ENCODE measurements at regions not wholly inside any gene's neighbourhood (a gene's known extent, or its start where the extent isn't known, plus 50 kb on each side); places are given as distances from the start of the nearest gene placed in this dataset.

DNA sequence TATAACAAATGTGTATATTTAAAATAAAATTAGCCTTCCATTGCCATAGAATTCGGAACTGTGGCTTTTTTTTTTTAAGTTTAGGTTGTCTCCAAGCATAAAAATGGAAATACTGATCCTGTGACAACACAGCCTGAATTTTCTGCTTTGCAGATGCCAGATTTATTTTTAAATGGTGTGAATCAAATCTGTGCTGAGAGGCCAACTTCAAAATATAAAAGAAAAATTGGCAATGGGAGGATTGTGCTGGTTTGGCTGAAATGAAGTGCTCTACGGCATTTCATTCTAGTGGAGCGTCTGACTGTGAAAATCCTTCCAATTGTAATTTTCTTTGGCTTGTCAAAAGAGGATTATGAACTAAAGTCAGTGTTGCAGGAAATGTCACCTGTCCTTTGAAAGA is 580.3 kb upstream of the ZFP42 start:
- no peak for DNase-seq (ENCODE audit: low spot score)

DNA sequence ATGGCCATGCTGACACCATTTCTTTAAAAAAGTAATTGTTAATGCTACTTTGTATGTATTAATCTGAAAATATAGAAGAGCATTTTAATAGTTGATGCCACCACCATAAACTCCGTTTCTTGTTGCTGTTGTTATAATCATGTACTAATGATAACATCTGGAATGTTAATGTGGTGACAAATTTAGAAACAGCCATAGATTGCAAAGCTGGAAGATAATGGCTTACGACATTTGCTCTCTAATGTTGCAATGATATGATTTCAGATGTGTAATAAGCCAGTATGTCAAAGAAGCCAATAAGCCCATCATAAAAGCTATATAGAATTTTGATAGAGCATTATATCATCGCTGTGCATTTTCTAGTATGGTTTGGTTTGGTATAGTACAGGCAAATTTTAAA is 579.4 kb upstream of the ZFP42 start:
- no peak for DNase-seq (ENCODE audit: low spot score)

- DNase-seq (ENCODE audit: low spot score): no peak
These were observed 577.9 kb upstream of the ZFP42 start for GRCh38 chr4:187417721-187418120.

DNA sequence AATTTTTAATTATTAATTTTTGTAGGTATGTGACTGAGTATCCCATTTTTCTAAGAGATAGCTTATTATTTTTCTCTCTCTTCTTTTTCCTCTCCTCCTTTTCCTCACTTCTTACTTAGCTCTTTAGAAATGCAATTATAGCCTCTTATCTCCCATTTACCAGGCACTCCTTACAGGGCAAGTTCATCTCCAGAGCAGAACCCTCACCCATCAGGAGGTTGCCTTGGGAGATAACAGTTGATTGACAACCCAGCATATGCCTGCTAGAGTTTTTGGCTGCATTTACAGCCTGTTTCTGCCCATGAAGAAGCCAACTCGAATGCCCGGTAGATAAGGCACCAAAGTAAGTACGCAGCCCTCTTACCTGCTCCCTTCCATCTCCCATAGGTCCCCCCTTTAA is 572.9 kb upstream of the ZFP42 start:
- DNase-seq (ENCODE audit: low spot score): no peak

DNA sequence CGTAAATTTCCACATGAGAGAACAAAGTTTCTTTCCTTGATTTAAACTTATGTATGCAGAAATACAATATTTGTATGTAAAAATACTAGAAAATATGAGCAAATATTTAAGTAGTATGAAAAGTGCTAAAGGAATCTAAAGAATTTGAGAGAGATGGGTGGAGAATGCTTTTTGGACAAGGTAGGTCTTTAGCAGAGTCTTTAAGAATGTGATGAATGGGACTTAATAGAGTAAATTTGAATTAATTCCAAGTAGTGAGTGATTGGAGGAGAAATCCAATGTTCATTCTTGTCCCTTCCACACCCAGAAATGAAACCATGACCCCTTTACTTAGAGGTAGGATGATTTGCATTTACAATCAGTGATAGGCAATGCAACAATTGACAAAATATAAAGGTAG is 570.9 kb upstream of the ZFP42 start:
- no peak for DNase-seq (ENCODE audit: low spot score)

- DNase-seq (ENCODE audit: low spot score): no peak
These were observed 569.1 kb upstream of the ZFP42 start for GRCh38 chr4:187426511-187426910.

DNA sequence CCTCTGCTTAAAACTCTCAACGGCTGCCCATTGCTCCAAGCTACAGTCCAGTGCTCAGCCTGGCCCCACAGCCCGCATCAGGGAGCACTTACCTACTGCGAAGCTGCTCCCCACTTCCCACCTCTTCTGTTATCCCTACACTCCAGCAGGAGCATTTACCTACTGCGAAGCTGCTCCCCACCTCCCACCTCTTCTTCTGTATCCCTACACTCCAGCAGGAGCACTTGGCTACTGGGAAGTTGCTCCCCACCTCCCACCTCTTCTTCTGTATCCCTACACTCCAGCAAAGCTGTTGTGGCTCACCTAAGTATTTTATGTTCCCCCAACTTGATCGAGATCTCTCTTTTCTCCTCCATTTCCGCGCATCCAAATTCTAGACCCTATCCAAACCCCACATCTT is 563.3 kb upstream of the ZFP42 start:
- no peak for DNase-seq (ENCODE audit: low spot score)

- no peak for DNase-seq (ENCODE audit: low spot score)
These were observed 562.4 kb upstream of the ZFP42 start for GRCh38 chr4:187433141-187433540.

DNA sequence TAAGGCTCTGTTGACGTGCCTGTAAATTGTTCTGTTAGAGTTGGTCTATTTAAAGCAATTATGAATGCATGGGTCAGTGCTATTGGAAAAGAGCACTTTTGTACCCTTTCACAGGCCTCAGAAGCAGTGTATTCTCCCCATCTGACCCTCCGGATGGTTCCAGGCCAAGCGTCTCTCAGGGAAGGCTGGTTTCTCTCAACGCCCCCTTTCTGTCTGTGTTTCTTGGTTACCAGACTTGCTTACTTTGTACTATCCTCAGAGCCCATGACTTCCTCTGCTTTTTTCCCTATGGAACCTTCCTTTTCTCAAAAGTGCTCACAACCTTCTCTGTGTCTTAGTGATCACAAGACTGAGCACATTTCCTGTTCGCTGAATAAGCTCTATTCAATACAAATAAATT is 559.3 kb upstream of the ZFP42 start:
- DNase-seq (ENCODE audit: low spot score): no peak

- DNase-seq (ENCODE audit: low spot score): no peak
These were observed 551.5 kb upstream of the ZFP42 start for GRCh38 chr4:187444061-187444460.

DNA sequence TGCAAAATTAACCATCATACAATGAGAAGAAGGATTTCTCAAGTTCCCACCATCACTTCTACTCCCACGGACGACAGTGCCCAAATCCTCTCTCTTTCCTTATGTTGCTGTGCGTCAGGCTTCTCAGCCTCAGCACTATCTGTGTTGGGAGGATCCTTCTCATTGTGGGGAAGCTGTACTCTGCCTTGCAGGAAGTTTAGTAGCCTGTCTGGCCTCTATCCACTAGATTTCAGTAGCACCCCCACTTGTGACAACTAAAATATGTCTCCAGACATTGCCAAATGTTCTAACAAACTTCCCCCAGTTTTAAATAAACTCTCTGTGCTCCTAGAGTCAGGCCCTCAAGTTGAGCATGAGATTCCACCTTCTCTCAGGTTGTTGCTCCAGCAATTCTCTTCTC is 545.9 kb upstream of the ZFP42 start:
- no peak for DNase-seq (ENCODE audit: low spot score)

DNA sequence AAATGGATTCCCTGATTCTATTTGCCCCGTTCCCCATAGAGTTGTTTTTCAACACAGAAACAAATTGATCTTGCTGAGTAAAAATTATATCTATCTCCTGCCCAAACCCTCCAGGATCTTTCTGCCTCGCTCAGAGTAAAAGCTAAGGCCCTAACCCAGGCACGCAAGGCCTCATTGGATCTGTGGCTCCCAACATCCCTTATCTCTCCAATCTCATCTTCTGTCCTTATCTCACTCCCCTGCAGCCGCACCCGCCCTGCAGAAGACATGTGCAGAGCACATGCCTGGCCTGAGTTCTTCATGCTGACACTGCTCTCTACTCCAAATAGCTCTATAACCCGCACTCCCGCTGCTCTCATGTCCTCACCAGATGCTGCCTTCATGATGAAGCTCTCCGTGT is 543.8 kb upstream of the ZFP42 start:
- no peak for DNase-seq (ENCODE audit: low spot score)

DNA sequence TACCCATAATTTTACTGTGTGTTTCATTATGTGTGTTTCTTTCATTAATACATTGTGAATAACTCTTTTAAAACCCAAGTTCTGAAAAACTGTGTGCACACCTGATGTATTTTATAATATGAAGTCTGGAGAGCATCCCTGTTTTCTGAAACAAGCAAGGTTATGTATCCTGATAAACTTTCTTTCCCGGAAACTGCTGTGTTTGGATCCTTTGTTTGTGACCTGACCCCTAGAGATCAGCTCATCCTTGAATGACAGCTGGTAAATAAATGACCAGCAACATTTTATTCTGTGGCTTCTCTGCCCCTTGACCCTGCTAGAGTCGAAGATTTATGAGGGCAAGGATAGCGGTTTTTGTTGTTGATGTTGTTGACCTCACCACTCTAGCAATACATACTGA is 535.6 kb upstream of the ZFP42 start:
- no peak for DNase-seq (ENCODE audit: low spot score)

DNA sequence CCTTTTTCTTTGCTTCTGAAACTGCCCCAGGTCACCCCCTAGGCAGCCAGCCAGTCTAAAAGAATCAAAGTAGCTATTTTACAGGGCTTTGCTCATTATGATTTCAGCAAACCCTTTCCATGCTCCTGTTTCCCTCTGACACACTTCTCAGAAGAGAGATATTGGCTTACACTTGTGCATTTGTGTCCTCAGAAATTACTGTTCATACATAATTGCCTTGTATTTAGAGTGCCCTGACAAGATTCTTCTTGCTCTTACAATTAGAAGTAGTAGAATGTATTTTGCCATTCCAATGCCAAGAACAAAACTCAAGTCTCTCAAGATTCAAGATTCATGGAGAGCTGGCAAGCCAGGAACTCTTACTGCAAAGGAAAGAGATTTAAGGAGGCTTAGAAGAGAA is 531.0 kb upstream of the ZFP42 start:
- no peak for DNase-seq (ENCODE audit: low spot score)

DNA sequence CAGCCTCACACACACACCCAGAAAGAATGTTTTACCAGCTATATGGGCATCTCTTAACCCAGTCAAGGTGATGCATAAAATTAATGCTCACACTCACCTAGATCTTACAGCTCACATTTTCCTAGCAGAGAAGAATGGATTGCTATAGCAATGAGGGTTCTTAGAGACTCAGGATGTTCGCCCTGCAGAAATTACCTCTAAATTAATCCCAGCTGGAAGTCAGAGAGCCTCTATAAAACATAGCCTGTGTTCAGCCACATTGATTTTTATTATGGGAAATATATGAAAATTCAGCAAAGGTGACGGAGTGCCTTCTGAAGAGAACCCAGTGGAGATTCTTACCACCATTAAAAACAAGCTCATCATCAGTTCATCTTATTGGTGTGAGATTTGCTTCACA is 528.3 kb upstream of the ZFP42 start:
- no peak for DNase-seq (ENCODE audit: low spot score)

DNA sequence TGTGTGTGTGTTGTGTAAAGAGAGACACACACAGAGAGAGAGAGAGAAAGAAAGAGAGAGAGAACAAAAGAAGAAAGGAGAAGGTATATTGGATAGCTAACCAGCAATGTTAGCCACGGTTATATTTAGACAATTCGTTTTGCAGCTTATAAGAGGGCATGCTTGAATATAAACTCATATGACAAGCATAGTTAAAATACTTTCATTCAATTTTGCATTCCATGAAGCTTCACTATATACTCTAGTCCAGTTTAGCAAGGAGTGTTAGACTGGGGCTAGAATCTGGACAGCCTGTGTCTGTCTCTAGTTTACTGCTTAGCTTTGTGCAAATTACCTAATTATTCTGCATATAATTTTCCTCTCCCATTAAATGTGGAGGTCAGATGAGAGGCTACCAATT is 525.9 kb upstream of the ZFP42 start:
- peak; percentile 28 for DNase-seq (ENCODE audit: low spot score)

DNA sequence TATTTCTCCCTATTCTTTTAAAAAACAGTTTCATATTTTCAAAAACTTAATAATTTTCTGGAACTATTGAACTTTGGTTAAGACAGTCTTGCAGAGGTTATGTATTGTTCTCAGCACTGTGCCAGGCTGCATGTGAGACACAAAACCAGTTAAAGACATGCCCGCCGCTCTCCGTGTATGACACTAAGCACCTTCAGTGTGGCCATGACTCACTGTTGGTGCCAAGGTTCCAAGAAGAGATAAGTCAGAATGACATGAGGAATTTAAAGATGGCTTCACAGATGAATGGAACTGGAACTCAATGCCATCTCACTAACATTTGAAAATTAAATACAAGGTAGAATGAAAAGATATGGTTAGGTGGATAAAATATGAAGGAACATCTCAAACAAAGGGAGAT is 525.5 kb upstream of the ZFP42 start:
- DNase-seq (ENCODE audit: low spot score): no peak

DNA sequence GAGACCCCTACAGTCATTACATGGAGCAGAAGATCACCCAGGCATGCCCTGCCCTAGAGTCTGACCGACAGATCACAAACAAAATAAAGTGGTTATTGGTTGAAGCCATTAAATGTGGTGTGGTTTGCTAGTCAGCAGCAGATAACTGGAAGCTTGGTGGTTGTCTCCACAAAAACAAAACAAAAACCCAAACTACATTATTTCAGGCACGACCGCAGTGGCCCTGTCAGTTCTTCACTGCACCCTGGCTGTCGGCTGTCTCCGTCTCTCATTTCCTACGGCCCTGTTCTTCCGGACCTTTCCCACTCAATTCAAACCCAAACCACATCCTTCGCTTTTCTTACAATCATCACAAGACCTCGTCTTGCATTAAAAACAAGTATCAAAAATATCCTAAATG is 521.3 kb upstream of the ZFP42 start:
- DNase-seq (ENCODE audit: low spot score): no peak

- DNase-seq (ENCODE audit: low spot score): no peak
These were observed 519.7 kb upstream of the ZFP42 start for GRCh38 chr4:187475901-187476300.

DNA sequence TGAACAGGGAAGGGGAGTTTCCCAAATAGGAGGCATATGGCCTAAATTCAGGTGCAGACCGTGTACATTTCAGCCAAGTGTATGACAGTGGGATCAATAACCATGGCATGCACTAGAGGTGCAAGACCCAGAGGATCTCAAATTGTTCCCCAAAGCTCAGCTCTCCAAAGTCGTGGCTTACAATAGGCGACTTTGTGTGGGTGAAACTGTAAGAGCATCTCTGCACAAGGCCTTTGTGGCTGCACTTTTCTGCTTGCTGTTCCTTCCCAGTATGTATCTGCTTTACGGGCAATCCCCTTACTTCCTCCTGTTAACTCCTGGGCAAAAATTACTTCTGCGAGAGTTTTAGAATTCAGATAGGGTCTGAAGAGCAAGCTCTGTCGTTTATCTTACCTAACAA is 518.3 kb upstream of the ZFP42 start:
- no peak for DNase-seq (ENCODE audit: low spot score)

- peak; percentile 83 for DNase-seq (ENCODE audit: low spot score)
These were observed 517.1 kb upstream of the ZFP42 start for GRCh38 chr4:187478292-187479140.

GRCh38 chr4:187479511-187479910 is 516.1 kb upstream of the ZFP42 start:
- DNase-seq (ENCODE audit: low spot score): no peak

DNA sequence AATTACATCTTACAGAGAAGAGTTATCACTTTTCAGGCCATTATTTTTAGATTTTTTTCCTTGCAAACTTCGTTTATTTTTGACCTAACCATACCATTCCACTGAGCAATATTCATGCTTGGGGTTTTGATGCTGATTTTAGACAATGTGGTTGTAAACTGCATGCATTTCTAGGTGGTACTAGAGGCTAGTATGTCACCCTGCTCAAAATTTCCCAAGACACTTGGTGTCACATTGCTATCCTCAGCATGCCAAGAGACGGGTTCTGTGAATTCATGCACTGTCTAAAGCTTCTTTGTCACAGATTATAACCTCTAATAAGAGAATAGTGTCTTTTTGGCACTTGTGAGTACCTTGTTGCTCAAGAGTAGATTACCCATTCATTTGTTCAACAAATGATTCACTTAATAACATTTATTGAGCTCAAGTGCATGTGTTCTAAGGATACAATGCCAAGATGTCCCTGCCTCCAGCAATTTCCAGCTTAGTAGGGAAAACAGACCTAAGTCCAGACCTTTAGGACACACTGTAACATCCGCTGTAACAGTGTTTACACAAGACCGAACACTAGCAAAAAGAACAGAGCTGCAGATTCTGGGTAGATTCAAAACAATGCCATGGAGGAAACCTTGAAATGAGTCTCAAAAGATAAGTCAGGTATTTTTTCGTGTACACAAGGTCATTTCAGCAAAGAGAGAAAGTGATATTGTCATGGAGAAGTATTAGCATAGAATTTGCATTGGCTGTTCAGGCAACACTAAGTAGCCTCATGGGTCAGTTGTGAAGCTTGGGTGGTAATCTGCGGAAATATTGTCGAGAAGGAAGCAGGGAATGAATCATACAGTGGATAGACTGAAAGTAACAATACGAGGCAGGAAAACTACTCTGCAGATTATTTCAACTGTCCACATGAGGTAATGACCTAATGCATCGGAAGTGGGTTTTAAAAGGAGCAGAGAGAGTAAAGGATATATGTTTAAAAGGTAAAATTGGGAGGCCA is 515.1 kb upstream of the ZFP42 start:
- peak; percentile 23 for DNase-seq (ENCODE audit: low spot score)

Data from AG08395 (cell line).